H9 (cell line): ENCODE measurements at regions not wholly inside any gene's neighbourhood (a gene's known extent, or its start where the extent isn't known, plus 50 kb on each side); places are given as distances from the start of the nearest gene placed in this dataset.

Source experiments
- DNase-seq: peaks from one replicate; pipeline ENCODE4 v3.0.0-alpha.2; 2017
- H2AFZ ChIP-seq: one replicate; pipeline ENCODE4 v1.6.1; 2013; ENCODE audit warnings: mild to moderate bottlenecking, low read length, control low read depth, moderate library complexity
- H2AK5ac ChIP-seq: 2 replicates; pipeline ENCODE4 v1.6.1; 2013; ENCODE audit warnings: low read length, control low read depth, mixed read lengths; ENCODE audit not compliant: insufficient read length
- H2BK120ac ChIP-seq: one replicate; pipeline ENCODE4 v1.6.1; 2013; ENCODE audit warnings: low read depth, mild to moderate bottlenecking, low read length, control low read depth, inconsistent platforms; ENCODE audit not compliant: poor library complexity, severe bottlenecking
- H2BK12ac ChIP-seq: 2 replicates; pipeline ENCODE4 v1.6.1; 2013; ENCODE audit warnings: low read length, control low read depth, mixed read lengths, low read depth; ENCODE audit not compliant: insufficient read length
- H2BK15ac ChIP-seq: 2 replicates; pipeline ENCODE4 v1.6.1; 2013; ENCODE audit warnings: low read depth, low read length, control low read depth
- H2BK20ac ChIP-seq: one replicate; pipeline ENCODE4 v1.6.1; 2013; ENCODE audit warnings: low read depth, mild to moderate bottlenecking, low read length, control low read depth, inconsistent platforms; ENCODE audit not compliant: poor library complexity, severe bottlenecking
- H2BK5ac ChIP-seq: 2 replicates; pipeline ENCODE4 v1.6.1; 2013; ENCODE audit warnings: low read length, control low read depth, mixed read lengths; ENCODE audit not compliant: insufficient read length
- H3K14ac ChIP-seq: 2 replicates; pipeline ENCODE4 v1.6.1; 2013; ENCODE audit warnings: low read length, control low read depth; ENCODE audit not compliant: insufficient read depth
- H3K18ac ChIP-seq: 2 replicates; pipeline ENCODE4 v1.6.1; 2013; ENCODE audit warnings: low read depth, mild to moderate bottlenecking, mixed read lengths, low read length, control low read depth; ENCODE audit not compliant: insufficient read length
- H3K23ac ChIP-seq: 2 replicates; pipeline ENCODE4 v1.6.1; 2013; ENCODE audit warnings: low read length, control low read depth, mixed read lengths, low read depth; ENCODE audit not compliant: insufficient read length
- H3K23me2 ChIP-seq: 2 replicates; pipeline ENCODE4 v1.6.1; 2013; ENCODE audit warnings: low read depth, mild to moderate bottlenecking, mixed read lengths, low read length, control low read depth; ENCODE audit not compliant: insufficient read length, poor library complexity, severe bottlenecking
- H3K27ac ChIP-seq: 2 replicates; pipeline ENCODE4 v1.5.1; 2013; ENCODE audit warnings: low read length, control low read depth, mixed read lengths, low read depth; ENCODE audit not compliant: insufficient read length
- H3K27me3 ChIP-seq: 2 replicates; pipeline ENCODE4 v1.6.1; 2013; ENCODE audit warnings: low read length, control low read depth, inconsistent platforms; ENCODE audit not compliant: insufficient read depth
- H3K4ac ChIP-seq: 2 replicates; pipeline ENCODE4 v1.6.1; 2013; ENCODE audit warnings: low read depth, mild to moderate bottlenecking, control low read depth, inconsistent platforms, low read length, moderate library complexity
- H3K4me1 ChIP-seq: 2 replicates; pipeline ENCODE4 v1.6.1; 2013; ENCODE audit warnings: low read length, control low read depth, inconsistent platforms; ENCODE audit not compliant: insufficient read depth
- H3K4me2 ChIP-seq: 2 replicates; pipeline ENCODE4 v1.6.1; 2013; ENCODE audit warnings: low read length, control low read depth, mixed read lengths; ENCODE audit not compliant: insufficient read length, insufficient read depth
- H3K56ac ChIP-seq: 2 replicates; pipeline ENCODE4 v1.6.1; 2013; ENCODE audit warnings: low read depth, mild to moderate bottlenecking, mixed read lengths, low read length, control low read depth; ENCODE audit not compliant: insufficient read length
- H3K79me1 ChIP-seq: 2 replicates; pipeline ENCODE4 v1.6.1; 2013; ENCODE audit warnings: low read depth, mild to moderate bottlenecking, moderate library complexity, low read length, control low read depth, inconsistent platforms; ENCODE audit not compliant: insufficient read depth, poor library complexity, severe bottlenecking
- H3K79me2 ChIP-seq: 2 replicates; pipeline ENCODE4 v1.6.1; 2013; ENCODE audit warnings: low read length, control low read depth, inconsistent platforms; ENCODE audit not compliant: insufficient read depth
- H3K9ac ChIP-seq: 2 replicates; pipeline ENCODE4 v1.6.1; 2013; ENCODE audit warnings: low read length, control low read depth, mixed read lengths; ENCODE audit not compliant: insufficient read length; ENCODE audit errors: extremely low read depth
- H3K9me3 ChIP-seq: one replicate; pipeline ENCODE4 v1.6.1; 2013; ENCODE audit warnings: low read depth, low read length, inconsistent platforms; ENCODE audit not compliant: control insufficient read depth
- H3T11ph ChIP-seq: one replicate; pipeline ENCODE4 v1.6.1; 2013; ENCODE audit warnings: mild to moderate bottlenecking, low read length, control low read depth, inconsistent platforms
- H4K20me1 ChIP-seq: one replicate; pipeline ENCODE4 v1.6.1; 2013; ENCODE audit not compliant: control insufficient read depth, insufficient read length, insufficient read depth
- H4K5ac ChIP-seq: 2 replicates; pipeline ENCODE4 v1.6.1; 2013; ENCODE audit warnings: low read depth, mild to moderate bottlenecking, mixed read lengths, low read length, control low read depth; ENCODE audit not compliant: insufficient read length
- H4K8ac ChIP-seq: replicated peaks from 2 replicates; pipeline ENCODE4 v1.6.1; 2013; ENCODE audit warnings: low read length, control low read depth, mixed read lengths, low read depth; ENCODE audit not compliant: insufficient read length
- H4K91ac ChIP-seq: 2 replicates; pipeline ENCODE4 v1.6.1; 2013; ENCODE audit warnings: low read depth, mild to moderate bottlenecking, moderate library complexity, mixed read lengths, low read length, control low read depth; ENCODE audit not compliant: insufficient read length
- H3K27ac Mint-ChIP-seq, 3 experiments: 2 replicates in 2 of 3; 3 replicates in 1 of 3; pipeline ENCODE4 v1.8.0; 2020 to 2021; ENCODE audit warnings: mixed read lengths in 3 of 3, mild to moderate bottlenecking in 1 of 3, moderate library complexity in 1 of 3
- H3K27me3 Mint-ChIP-seq: 2 replicates; pipeline ENCODE4 v1.8.0; 2021; ENCODE audit warnings: low read depth, mild to moderate bottlenecking, moderate library complexity, mixed read lengths
- H3K36me3 Mint-ChIP-seq, 3 experiments: 2 replicates in 2 of 3; 3 replicates in 1 of 3; pipeline ENCODE4 v1.8.0; 2020 to 2021; ENCODE audit warnings: low read depth in 3 of 3, mixed read lengths in 3 of 3; ENCODE audit not compliant: insufficient read depth in 1 of 3
- H3K4me1 Mint-ChIP-seq, 2 experiments: 2 replicates each; pipeline ENCODE4 v1.8.0; 2020; ENCODE audit warnings: mixed read lengths in 2 of 2
- H3K4me3 Mint-ChIP-seq, 2 experiments: 2 replicates in 1 of 2; 3 replicates in 1 of 2; pipeline ENCODE4 v1.8.0; 2020 to 2021; ENCODE audit warnings: mild to moderate bottlenecking in 2 of 2, mixed read lengths in 2 of 2, moderate library complexity in 1 of 2
- H3K9me3 Mint-ChIP-seq, 2 experiments: 2 replicates in 1 of 2; 3 replicates in 1 of 2; pipeline ENCODE4 v1.8.0; 2020; ENCODE audit warnings: mild to moderate bottlenecking in 2 of 2, mixed read lengths in 2 of 2, moderate library complexity in 1 of 2
- CTCF ChIP-seq: fragments of 200-600 bp; sonication (generic); conservative IDR thresholded peaks from 3 replicates; pipeline ENCODE4 v1.8.0; 2021; ENCODE audit warnings: antibody characterized with exemption, mild to moderate bottlenecking
- WGBS: extraction: QIAGEN DNeasy Blood & Tissue Kit; methylation state at CpG from one replicate; pipeline ENCODE4 v1.1.7; 2013; ENCODE audit warnings: missing lambda C conversion rate, low lambda C conversion rate, mixed read lengths; ENCODE audit not compliant: insufficient read length; ENCODE audit errors: extremely low coverage; 5-methylcytosine and 5-hydroxymethylcytosine counted together

GRCh38 chr13:40024967-40025714, 369.7 kb downstream of the COG6 start:
- no peak overlapping the region for H2BK5ac ChIP-seq
- H2BK15ac ChIP-seq, result no peak overlapping the region
- no peak overlapping the region for H3K9ac ChIP-seq
- no peaks in the 10 kb centered on the region for H3K79me2 ChIP-seq
- H3K14ac ChIP-seq, result no peak overlapping the region
- no peak overlapping the region for H2AFZ ChIP-seq
- H3K27me3 ChIP-seq, result no peaks in the 10 kb centered on the region
- no peak overlapping the region for H3K4me2 ChIP-seq
- H3K4me1 Mint-ChIP-seq, result no peaks in the 10 kb centered on the region
- TF ChIP-seq CTCF, result no peak
- H3K9me3 ChIP-seq, result no peaks in the 10 kb centered on the region
- H3K79me1 ChIP-seq, result no peaks in the 10 kb centered on the region
- no peak overlapping the region for H2BK12ac ChIP-seq
- H2AK5ac ChIP-seq, result no peak overlapping the region
- no peak overlapping the region for H2BK20ac ChIP-seq
- no peak overlapping the region for H4K5ac ChIP-seq
- WGBS, result no CpG with 5 or more reads among the region's 4 CpGs
- H3K27ac ChIP-seq, result no peak overlapping the region
- H3K9me3 Mint-ChIP-seq, result no peaks in the 10 kb centered on the region
- no peak overlapping the region for H3T11ph ChIP-seq
- no peak overlapping the region for H4K8ac ChIP-seq
- no peak overlapping the region for H3K4ac ChIP-seq
- no peaks in the 10 kb centered on the region for H3K4me1 ChIP-seq
- H3K23me2 ChIP-seq, result no peaks in the 10 kb centered on the region
- DNase-seq, result no peak
- H3K4me3 Mint-ChIP-seq, result no peak overlapping the region
- H3K56ac ChIP-seq, result no peak overlapping the region
- H3K23ac ChIP-seq, result no peak overlapping the region
- H2BK120ac ChIP-seq, result no peak overlapping the region
- no peak overlapping the region for H4K91ac ChIP-seq
- no peaks in the 10 kb centered on the region; the same call in 1 of the 2 replicates for H3K27me3 Mint-ChIP-seq
- no peaks in the 10 kb centered on the region for H4K20me1 ChIP-seq
- no peaks in the 10 kb centered on the region for H3K36me3 Mint-ChIP-seq
- H3K27ac Mint-ChIP-seq, result no peak overlapping the region
- H3K18ac ChIP-seq, result no peak overlapping the region
